ENCODE measurements at regions not wholly inside any gene's neighbourhood (a gene's known extent, or its start where the extent isn't known, plus 50 kb on each side); places are given as distances from the start of the nearest gene placed in this dataset. TPM values are rescaled to one million over a fixed set of nuclear protein-coding genes. Genes with fewer than 3 reads are reported as not detected.

GRCh38 chr5:98723061-98723460 is 50.4 kb upstream of the RGMB start:
- DNase-seq (ENCODE audit: low spot score) = no peak
- Histone ChIP-seq H3K9me3 (ENCODE audit: control insufficient read depth in 4 of 4, low read length in 3 of 4) (no peaks in the 10 kb centered on the region), H3K4me3 (ENCODE audit: low read depth in 1 of 3, low read length in 3 of 3) (no peak overlapping the region), H3K36me3 (ENCODE audit: control insufficient read depth in 4 of 4, insufficient read depth in 3 of 4, low read depth in 1 of 4, low read length in 3 of 4) (no peaks in the 10 kb centered on the region), H3K27ac (ENCODE audit: low read depth in 1 of 2, low read length in 2 of 2) (no peak overlapping the region), H3K9ac (ENCODE audit: low read depth in 1 of 2, low read length in 2 of 2) (no peak overlapping the region), H3K27me3 (ENCODE audit: control insufficient read depth in 4 of 4, insufficient read depth in 4 of 4, low read length in 3 of 4) (peaks cover 0 to 5% (median 0%) of the 10 kb centered on the region in 4 donors), H3K4me1 (ENCODE audit: control insufficient read depth in 4 of 4, insufficient read depth in 4 of 4, low read length in 3 of 4) (no peaks in the 10 kb centered on the region)
- TF ChIP-seq FOXA1 (IDR thresholded peaks at IDR 0.05) (no peak), NR2F2 (IDR thresholded peaks at IDR 0.05) (no peak), MAX (IDR thresholded peaks at IDR 0.05) (no peak), SP1 (IDR thresholded peaks at IDR 0.05) (no peak), FOXA2 (IDR thresholded peaks at IDR 0.05) (no peak), REST (IDR thresholded peaks at IDR 0.05) (no peak), ZBTB33 (IDR thresholded peaks at IDR 0.05) (no peak)
- 80% methylated on average over 2 of the region's 2 CpGs for WGBS

Small RNA genes lying in the stretch of these regions (small RNA-seq; reads per million reads assigned to genes)
- gene AC008834.1 (not detected), gene AC074133.1 (not detected), gene MRPS35P2 (not detected)

Data from liver (tissue), 8 donors.